NCI-H82 treated with DMSO at 0.1 percent for 48 hours (cell line): ENCODE measurements at regions not wholly inside any gene's neighbourhood (a gene's known extent, or its start where the extent isn't known, plus 50 kb on each side); places are given as distances from the start of the nearest gene placed in this dataset.

ENCODE experiments used
- DNase-seq: peaks from one replicate; lab custom pipeline; 2025; ENCODE audit not compliant: unreplicated experiment; lab: John Stamatoyannopoulos, UW

DNA sequence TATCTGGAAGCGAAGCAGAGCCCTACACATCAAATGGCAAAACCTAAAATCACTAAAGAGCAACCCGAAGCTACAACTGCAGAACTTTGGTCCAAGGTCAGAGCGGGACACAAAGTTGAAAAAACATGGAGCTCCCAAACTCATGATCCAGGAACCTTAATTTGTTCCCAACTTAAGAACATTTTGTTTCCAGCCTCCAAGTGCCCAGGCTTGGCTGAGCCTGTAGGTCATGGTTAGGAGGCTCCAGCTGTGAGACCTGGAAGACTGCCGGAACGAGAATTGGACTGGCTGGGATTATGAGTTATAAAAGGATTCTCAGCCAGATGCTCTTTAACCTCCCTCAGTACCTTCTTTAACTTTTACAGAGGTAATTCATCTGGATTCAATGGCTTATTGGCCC is 349.1 kb upstream of the DDX53 start:
- peak; percentile 4 for DNase-seq

DNA sequence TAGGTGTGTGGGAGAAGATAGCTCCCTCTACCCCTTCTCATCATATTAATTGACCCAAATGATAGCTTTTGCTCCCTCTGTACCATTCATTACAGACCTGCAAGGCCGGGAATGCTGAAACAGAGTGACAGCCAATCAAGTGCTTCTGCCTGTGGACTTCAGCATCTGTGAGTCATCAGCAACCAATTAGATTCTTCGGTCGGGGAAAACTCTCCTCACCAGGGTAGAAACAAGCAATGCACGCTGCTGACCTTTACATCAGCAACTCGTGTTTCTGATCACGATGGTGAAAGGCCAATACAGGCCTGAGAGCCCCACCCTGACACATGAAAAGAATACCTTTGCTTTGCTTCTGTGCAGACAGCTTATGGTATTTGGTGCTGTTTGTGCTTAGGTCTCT is 347.2 kb upstream of the DDX53 start:
- no peak for DNase-seq

DNA sequence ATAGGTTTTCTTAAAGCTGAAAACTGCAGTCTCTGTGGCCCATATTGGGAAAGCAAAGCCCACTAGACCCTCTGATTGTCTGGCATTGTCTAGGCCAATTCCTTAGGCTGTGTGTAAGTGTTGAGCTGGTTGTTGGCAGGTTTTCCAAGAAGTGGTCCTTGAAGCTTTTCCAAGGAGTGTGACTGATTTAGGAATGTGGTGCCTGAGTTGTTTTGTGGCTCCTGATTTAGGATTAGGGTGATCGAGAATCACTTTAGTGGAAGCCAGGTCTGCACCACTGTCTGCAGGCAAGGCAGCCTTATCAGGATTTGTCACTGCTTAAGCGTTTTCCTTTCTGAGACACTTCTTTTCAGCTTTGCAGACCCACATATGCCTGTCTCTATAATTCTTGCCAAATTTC is 339.0 kb upstream of the DDX53 start:
- DNase-seq, result no peak

DNA sequence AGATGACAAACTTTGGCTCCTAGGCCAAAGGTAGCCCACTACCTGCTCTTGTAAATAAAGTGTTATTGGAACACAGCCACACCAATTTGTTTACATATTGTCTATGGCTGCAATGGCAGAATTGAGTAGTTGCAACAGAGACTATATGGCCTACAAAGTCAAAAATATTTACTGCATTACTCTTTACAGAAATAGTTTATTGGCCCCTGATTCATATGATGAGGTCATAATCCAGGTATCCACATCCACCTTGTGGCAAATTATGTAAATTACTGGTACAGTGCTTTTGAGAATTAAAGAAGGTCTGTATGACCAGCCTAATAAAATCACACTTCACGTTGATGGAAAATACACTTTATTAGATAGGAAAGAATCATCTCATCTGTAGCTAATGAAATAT is 337.0 kb upstream of the DDX53 start:
- DNase-seq, result no peak

DNA sequence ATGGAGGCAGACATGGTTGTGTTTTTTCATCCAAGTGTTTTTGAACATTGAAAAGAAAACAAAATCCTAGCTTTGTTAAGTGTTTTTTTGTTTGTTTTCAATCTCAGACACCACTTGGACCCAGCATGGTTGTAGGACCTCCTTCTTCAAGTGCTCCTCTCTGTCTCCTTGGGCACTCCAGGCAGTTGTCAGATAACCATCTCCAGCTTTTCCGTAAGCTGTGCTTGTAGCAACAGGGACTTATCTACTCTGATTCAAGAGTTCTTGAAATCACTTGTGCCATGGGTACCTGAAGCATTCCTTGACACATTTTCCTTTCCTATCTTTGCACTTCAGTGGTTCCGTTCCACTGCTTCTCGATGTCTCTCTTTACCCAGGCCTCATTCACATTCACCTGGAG is 334.9 kb upstream of the DDX53 start:
- DNase-seq, result no peak

DNA sequence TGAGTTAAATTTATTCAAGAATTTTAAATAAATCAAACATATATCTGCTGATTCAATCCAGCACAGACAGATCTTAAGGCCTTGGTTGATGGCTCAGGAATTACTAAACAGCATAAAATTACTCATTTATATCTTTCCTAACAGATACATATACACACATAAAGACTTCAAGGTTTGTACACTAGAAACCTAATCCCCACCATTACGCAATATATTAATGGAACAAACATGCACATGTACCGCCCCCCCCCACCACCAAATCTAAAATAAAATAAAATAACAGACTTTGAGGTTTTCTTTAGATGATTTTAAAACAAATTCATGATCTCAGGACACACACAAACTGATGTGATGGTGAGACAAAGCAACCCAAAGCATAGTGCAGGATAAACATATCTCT is 333.9 kb upstream of the DDX53 start:
- DNase-seq, result no peak

DNA sequence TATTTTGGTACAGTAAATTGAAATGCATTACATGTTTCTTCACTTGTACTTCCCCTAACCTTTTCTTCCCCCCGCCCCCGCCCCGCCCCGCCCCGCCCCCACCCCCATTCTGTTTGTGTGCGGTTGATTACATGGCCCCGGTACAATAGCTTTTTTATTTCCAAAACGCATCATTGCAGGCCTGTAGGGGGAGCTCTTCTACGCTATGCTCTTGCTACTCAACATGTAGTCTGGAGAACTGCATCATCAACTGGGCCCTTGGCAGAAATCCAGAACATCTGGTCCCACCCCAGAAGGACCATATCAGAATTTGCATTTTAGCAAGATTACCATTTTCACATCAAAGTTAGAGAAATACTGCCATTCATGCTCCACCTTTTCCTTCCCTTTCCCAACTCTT is 333.3 kb upstream of the DDX53 start:
- DNase-seq, result no peak

DNA sequence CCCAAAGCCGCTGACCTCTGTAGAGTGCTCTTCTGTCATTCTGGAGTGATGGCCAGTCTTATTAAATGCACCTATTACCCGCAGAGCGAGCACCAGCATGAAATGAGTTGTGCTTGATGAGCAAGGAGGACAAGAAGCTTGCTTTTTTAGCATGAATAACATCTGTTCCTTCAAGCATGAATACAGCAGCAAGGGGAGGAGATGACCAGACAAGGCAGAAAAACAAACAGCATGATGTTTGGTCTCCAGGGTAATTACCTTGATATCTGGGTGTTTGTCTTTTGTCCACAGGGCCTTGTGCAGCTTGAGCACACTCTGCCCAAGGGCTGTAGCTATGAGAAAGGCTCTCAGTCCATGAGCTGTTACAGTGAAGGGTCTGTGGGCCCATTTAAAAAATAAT is 324.8 kb upstream of the DDX53 start:
- DNase-seq, result no peak

DNA sequence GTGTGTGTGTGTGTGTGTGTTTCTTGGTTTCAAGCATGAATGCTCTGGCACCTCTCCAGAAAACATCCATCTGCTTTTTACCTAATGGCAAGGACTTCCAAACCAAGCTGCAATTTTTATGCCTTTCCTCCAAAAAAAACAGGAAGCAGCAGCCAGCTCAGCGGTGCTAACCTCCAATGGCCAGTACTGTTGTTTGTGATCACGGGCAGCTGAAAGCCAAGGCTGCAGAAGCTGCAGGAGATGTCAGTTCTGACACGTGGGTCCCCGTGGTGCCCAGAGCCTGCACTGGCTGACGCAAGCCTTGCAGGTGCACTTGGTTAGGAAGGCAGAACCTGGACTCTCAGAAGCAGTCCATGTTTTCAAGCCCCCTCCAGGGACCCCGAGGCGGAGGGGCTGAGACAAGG is 313.6 kb upstream of the DDX53 start:
- no peak for DNase-seq

DNA sequence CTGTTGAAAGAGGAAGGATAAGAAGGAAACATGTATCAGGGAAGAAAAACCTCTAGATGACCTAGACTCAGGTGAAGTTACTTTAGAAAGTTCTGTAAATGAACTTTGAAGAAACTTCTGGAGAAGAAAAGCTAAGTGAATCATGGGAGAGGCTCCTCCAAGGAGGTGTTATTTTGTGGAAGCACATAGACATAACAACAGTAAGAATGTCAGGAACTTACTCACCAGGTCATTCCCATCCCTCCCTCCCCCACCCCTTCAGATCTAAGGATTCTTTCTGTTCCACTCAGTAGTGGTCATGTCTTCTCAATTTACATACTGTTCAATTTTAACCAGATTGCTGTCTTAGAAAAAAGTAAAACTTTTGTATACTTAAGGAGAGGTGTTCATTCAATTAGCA is 310.5 kb upstream of the DDX53 start:
- no peak for DNase-seq

DNA sequence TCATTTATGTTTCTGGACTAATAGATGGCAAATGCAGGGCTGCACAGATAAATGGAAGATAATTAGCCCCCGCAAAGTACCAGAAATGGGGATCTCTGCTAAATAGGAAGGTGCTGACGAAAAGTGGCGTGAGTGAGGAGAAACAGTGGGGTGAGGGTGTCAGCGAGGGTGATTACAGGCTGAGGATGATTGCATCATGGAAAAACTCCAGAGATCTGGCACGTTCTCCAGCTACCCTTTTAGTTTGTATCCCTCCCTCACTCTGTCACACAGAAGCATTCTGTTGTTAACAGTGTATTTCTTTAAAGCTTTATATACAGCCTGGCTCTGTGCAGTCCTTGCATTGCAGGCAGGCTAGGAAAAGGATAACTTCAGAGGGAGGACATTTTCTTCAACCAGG is 309.6 kb upstream of the DDX53 start:
- no peak for DNase-seq

DNA sequence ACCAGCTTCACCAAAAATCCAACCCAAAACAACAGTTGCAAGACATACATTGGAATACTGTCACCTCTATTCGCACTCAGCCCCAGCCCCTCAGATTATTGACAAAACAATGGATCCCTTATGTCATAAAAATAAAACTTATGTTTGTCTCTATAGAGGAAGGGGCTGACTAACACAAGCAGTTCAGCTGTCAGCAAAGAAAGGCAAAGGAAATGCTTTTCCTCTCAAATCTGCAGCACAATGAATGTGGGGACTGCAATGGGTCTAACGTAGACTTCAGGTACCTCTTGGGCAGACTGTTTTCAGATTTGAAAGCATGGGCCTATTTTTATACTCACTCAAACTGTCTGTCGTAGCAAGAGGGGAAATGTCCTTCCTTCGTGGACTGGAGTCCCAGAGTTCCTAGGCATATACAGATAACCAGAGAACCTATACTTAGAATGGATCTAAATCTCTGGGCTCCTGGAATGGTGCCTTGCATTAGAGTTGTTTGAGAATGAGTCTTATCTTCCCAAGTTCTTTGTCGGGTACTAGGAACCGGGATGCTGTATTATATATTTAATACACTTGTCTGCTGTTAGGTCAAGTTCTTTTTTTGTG is 307.7 kb upstream of the DDX53 start:
- DNase-seq, result no peak

DNA sequence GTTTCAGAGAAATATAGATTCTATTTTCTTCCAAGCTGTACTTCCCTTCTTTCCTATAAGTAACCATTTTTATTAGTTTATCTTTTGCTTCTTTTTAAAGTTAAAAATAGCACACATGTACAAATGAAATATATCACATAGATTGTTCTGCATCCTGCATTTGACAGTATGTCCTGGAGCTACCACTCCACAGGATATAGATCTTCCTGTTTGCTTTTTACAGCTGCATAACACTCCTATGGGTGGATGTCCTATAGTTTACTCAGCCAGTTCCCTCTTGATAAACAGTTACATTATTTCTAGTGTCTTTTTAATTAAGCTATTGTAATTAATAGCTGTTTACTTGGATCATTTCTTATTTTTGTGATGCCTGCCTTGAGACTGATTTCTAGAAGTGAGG is 301.6 kb upstream of the DDX53 start:
- no peak for DNase-seq

DNA sequence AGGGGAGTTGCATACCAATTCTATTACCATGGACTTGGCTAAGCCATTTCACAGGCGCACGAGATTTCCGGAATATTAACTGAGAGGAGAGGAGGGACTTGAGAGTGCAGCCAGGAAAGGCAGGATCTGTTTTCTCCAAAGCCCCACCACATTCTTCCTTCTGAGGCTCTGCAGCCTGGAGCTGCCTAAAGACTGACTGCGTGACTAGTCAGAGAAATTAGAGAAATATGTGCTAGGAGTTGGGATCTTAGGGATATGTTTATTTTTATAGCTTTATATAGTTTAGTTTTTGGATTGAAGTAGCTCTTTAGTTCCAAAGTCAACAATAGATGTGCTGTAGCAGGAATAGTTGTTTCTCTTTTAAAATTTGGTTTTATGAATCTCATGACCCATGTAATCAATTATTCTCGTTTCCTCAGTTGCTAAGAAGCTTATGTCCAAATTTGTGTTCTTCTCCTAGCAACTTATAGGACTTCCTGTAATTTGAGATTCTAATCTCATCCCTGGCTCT is 300.1 kb upstream of the DDX53 start:
- no peak for DNase-seq

DNA sequence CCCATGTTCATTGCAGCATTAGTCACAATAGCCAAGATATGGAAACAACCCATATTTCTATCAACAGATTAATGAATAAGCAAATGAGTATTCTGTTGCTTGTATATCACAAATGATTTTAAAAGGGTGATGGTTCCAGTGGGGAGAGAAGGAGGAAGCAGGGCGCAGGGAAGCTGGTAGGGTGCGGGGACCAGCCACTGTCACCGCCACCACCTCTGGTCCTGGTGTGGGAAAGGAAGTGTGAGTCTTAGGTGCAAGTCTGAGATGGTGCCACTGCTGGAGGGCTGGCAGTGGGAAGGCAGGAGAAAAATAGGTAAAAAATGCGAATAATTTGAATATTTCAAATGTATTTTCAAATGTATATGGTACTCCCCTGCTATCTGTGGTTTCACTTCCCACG is 286.8 kb upstream of the DDX53 start:
- DNase-seq, result no peak

DNA sequence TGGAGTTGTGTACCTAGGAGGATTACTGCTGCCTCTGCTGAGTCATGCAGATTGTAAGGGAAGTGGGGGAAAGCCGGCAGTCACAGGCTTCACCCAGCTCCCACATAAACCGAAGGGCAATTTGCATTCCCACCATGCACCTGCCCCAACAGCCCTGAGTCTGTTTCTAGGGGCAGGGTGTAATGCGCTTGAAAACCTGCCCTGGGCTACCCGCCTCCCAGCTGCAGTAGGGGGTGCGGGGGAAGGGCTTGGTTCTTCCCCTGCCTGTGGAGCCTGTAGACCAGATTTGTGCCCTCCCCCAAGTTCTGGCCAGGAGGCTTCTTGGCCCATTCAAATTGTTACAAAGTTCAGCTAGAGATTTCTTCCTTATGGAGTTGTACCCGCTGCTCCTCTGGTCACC is 269.2 kb upstream of the DDX53 start:
- DNase-seq, result no peak

DNA sequence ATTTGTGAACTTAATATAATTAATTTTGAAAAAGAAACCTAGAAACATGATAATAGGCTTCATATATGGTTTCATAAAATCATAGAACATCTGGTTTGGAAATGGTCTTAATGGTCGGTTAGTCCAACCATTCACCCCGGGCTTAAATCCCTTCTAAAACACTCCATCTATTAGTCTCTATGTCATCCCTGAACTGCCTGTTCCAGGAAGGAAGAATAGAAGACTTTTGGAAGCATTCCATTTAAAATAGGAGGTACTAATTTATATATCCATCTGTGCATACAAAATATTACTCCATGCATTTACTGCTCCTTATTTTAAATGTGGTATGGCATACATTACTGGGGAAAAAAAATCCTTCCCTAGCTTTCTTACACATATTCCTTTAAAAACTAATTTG is 262.2 kb upstream of the DDX53 start:
- DNase-seq, result no peak

DNA sequence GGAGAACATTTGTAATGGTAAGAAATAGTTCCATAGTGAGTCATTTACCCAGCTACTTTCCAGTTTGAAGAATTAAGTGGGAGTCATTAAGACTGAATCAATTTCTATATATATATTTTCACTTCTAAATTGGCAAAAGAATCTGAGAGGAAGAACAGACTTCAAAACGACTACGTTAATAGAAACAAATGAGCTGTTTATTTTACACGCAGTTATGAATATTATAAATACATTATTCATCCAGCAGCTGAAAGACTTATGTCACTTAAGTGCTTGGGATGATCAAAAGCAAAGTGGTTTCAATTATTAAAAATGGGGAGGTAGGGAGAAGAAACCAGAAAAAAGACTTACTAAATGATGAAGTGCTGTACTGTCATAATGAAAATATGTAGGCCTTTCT is 260.5 kb upstream of the DDX53 start:
- DNase-seq, result no peak

DNA sequence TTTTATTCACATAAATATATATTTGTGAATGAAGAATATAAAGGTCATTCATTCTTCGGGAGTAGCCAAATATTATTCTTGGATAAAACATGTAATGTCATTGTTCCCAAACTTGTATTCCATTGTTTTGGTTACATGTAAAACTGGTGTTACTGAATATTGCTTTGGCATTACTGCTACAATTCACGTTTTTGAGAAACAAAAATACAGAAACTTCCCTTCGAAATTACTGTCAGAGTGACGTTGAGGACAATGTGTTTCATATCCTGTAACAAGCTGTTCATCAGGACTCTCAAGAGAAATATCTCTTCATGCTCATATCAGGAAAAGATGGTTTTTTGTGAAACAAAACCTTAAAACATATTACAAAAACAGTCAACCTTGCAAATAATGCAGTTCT is 258.9 kb upstream of the DDX53 start:
- DNase-seq, result no peak

DNA sequence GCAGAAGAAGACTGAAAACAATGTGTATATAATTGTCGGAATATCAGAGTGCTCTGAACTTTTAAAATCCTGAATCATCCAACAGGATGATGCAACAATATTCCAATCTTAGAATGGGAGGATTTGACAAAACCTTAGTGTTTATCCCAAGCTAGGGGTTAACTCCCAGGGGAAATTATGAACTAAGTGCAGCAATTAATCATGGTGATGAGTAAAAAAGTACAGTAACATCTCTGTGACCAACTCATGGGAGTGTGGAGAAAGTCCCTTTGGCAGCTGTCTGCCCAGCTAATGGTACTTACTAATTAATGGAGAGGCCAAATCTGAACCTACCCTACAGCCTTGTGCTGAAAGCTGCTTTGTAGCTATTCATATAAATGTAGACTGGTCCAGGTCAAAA is 257.6 kb upstream of the DDX53 start:
- DNase-seq, result no peak

DNA sequence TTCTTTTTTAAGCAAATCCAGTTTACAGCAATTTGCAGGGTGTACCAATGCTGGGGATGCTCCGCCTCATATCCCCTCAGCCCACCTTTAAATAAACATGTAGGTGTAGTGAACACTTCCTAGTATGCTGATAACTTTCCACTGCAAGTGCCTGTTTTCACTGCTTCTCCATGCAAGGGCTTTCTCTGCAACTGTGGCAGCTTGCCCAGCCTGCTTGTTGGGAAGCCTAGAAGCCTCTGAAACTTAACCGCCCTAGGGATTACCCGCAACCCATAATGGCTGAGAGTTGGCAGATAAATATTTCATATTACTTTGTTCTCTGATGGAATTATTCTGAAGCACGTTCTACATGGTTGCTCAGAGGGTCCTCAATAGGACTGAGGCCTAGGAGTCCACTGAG is 253.7 kb upstream of the DDX53 start:
- no peak for DNase-seq

DNA sequence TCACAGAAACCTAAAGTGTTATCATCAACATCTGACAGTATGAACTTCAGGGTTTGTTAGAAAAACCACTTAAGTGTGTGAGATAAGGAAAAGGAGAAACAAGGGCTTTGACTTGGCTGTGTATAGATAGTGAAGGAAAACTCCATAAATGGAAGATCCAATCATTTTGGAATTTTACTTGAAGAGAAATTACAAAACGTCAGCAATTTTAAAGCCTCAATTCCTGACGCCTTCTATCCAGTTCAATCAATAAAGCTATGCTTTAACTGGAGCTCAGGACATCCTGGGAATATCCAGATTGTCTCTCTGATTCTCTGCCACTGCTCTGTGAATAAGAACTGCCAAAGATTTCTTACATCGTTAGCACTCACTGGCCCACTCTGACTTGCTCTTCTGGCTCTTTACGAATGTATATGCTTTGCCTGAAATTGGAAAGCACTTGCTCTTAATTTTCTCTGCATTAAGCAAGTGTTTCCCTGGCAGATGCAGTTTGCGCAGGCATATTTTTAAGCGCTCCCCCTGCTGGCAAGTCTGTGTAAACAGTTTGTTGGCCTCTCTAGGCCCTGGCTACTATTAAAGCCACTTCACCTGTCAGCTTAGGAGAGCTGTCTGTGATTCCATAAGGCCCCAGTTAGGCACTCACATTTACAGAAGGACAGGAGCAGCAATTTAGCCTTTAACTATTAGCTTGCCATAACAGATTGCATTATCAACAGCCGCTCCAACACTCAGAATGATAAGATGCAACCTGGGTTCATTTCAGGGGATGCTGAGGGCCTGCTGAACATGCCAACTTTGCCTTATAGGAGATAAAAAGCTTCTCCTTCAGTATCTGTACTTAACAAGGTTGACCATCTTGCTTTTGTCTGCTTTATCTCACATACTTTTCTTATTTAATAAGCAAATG is 251.4 kb upstream of the DDX53 start:
- DNase-seq, result peak; percentile 4
